ENCODE measurements at regions not wholly inside any gene's neighbourhood (a gene's known extent, or its start where the extent isn't known, plus 50 kb on each side); places are given as distances from the start of the nearest gene placed in this dataset.

DNA sequence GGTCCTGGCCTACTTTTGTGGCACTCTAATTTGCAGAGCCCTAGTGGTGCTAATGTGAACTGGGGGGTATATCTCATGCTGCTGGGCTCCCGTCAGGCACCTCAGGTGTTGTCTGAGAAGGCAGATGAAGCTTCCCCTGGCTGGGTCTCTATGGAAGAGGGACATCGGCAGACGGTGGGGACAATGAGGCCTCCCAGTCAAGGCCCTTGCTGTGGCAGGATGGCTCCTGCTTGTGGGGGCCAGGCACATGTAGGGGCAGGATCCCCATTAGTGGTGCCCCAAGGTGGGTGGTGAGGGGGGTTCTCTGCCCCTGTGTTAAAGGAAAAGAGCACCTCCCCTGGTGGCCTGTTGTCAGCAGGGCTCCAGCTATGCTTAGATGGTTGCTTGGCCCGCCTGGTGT lies 192.8 kb upstream of the S1PR3 start:
- no peak for DNase-seq

DNA sequence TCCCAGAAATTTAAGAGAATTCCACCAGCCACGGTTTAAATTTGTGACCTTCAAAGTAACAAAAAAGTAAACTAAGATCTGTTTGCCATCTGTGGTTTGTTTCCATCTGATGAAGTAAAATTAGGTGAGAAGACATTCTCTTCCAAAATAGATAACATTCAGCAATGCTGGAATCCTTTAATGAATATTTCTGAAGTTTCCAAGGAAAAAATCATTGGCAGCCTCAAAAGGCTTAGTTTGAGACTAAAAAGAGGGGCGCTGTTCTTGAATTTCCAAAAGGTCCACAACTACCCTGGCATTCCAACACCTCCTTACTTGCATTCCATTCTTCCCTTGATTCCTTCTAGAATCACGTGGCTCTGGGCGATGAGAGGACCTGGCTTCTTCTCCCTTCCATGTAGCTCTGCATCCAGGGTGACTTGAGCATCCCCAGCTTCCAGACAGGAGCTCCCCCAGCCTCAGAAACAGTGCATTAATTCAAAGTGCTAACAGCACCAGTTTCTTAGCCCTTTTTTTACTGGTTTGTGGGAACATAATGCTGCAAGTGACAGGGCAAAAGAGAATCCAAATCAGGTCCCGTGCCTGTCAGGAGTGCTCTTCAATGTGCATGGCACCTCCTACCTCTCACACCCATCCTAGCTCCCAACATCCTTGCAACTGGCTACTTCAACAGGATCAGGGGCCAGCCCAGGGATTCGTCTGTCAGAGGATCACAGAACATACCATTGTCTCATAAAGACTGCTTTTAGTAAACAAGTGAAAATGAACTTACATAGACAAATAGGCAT lies 191.5 kb upstream of the S1PR3 start:
- DNase-seq = no peak

DNA sequence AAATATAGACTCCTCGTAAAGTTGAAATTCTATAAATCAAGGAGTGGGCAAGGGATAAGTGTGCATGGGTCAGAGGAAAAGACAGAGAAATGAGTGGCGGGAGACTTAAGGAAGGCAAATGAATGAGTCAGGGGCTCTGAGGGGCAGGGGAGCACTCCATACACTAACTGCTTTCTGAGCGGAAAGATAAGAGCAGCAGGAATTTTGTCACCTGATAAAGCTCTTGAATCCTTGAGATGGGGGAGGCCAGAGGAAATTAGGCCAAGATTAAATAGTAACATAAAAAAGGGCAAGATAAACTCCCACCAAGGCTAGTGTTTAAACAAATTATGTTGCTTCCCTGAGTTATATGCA lies 191.0 kb upstream of the S1PR3 start:
- DNase-seq = no peak

- no peak for DNase-seq
Observed at GRCh38 chr9:88801214-88801796, 190.0 kb upstream of the S1PR3 start.

- no peak for DNase-seq
Observed at GRCh38 chr9:88802533-88802932, 188.7 kb upstream of the S1PR3 start.

DNA sequence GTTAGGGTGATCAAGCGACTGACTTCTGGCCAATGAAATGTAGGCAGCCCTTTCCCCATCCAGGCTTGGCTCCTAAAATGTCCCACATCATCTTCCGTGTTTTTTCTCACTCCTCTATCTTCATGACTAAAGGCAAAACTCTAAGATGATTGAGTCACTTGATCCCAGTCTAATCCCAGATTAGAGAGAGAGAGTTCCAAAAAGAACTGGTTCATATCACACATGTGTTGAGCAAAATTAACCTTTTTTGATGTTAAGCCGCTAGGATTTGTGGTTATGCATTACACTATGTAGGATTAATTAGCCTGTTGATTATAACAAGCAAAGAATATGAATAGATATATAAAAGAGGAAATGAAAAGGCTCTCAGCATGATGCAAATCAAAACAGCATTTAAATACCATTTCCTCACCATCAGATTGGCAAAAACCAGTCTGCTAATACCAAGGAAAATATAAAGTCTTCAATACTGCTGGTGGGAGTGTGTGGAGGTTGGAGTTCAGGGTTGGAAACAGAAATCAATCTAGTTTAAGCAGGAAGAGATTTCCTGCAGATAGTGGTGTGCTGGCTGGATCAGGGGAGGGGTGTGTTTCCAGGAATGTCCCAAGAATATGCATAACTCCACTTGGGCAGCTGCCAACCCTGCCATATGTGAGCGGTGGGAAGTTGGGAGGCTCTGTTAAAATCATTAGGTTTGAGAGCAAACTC lies 187.6 kb upstream of the S1PR3 start:
- DNase-seq = peak; percentile 45

- no peak for DNase-seq
Observed at GRCh38 chr9:88804254-88804596, 187.0 kb upstream of the S1PR3 start.

DNA sequence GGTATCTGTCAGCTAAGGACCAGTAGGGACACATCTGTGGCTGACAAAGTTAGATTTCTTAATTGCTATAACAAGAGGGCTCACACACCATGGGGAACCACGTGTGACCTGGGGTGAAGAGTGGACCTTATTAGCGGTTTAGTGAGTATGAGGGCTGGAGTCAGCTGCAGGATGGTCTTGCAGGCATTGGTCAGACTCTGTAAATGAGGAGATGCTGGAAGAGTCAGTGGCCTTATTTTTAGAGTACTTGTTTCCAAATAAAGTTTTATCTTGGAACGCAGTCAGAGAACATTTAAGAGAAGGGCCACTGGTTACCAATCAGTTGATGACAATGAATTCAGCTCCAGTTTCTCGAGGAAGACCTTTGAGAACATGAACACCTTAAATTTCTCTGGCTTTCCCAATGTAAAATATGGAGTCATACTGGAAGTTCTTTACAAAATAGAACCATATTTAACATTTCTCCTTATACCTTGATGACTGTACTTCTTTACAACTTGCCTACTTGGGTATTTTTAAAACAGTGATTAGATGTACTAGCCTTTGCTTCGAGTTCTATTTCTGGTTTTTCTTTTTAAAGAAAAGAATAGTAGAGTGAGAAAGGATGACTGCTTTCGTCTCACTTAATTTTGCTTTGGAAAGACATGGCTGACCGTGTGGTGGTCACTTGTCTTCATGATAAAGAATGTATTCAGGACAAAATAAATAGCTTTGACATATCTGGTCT lies 185.9 kb upstream of the S1PR3 start:
- no peak for DNase-seq

- no peak for DNase-seq
Observed at GRCh38 chr9:88807426-88807825, 183.8 kb upstream of the S1PR3 start.

GRCh38 chr9:88808019-88808656 lies 183.1 kb upstream of the S1PR3 start:
- DNase-seq = no peak

- no peak for DNase-seq
Observed at GRCh38 chr9:88808761-88809354, 182.4 kb upstream of the S1PR3 start.

DNA sequence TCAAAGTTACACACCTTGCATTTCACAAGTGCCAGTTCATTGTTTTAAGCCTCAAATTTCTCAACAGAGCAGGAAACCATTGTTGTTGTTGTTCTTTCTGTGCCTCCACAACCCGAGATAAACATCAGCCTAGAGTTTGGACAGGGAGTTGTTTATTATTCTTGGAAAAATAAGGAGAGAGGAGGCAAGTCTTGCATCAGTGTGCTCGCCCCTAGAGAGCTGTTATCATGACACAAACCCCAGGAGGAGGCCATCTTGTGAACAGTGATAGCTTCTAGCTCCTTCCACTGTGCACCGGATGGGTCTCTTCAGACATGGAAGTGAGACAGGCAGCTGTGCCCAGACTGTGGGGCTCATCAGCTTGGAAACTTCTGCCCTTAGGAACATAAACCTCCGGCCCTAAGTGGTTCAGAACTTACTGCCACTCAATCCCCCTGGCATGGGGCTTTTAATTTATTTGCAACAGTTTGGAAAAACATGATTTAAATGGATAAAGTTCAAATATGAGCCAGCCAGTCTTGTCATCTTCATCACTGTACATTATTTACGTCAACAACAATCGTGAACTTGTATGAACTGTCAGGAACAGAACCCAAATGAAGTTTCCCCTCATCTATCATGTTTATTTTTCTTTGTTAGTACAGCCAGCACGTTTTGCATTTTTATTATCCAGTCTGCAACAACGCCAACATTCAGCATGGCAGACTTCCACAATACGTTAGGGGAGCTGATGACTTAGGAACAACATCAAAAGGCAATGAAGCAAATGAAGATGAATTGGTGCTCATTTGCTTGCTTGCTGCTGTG lies 181.7 kb upstream of the S1PR3 start:
- DNase-seq = no peak

GRCh38 chr9:88810826-88811225 lies 180.4 kb upstream of the S1PR3 start:
- DNase-seq = no peak

GRCh38 chr9:88811511-88811910 lies 179.8 kb upstream of the S1PR3 start:
- no peak for DNase-seq

- no peak for DNase-seq
Observed at GRCh38 chr9:88812938-88813637, 178.2 kb upstream of the S1PR3 start.

GRCh38 chr9:88813638-88814209 lies 177.5 kb upstream of the S1PR3 start:
- DNase-seq = no peak

DNA sequence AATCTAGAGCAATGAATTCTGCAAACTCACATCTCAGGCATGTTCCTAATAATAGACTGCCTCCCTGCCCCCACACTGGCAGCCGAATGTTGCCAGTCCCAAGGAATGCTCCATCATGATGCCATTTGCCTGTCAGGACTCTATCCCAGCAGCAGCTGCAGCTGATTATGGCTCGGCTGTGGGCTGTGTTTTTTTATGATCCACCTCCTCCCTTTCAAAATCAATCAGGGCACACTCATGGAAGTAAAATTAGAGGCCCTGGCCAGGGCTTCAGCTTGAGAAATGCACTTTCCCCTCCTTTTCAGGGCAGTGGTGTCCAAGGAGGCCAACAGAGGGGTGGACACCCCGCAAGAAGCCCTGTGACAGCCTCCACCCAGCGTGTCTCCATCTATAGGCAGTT lies 176.7 kb upstream of the S1PR3 start:
- peak; percentile 73 for DNase-seq

GRCh38 chr9:88816141-88816540 lies 175.1 kb upstream of the S1PR3 start:
- no peak for DNase-seq

- no peak for DNase-seq
Observed at GRCh38 chr9:88816591-88816990, 174.7 kb upstream of the S1PR3 start.

GRCh38 chr9:88817628-88818027 lies 173.6 kb upstream of the S1PR3 start:
- no peak for DNase-seq

Measured in eye (tissue), 1 donor.